ENCODE measurements at regions not wholly inside any gene's neighbourhood (a gene's known extent, or its start where the extent isn't known, plus 50 kb on each side); places are given as distances from the start of the nearest gene placed in this dataset.

DNA sequence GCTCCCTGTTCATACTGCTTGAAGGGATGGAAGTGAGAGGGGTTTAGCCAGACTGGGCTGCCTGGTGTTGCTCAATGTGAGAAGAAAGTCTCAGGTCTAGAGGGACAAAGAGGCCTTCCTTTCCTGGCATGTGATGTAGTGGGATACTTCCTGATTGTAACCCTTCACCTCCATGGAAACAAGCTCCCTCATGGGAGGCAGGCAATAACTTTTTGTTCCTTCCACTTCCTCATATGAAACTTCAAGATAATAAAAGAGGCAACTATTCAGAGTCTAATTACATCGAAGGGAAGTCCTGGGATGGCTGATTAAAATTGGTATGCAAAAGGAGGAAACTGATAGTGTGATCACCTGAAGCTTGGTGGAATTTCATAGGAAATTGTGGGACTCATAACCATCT, 84.1 kb upstream of the ETV1 start:
- Histone ChIP-seq H3K4me2 (ENCODE audit: low read length) (no peak overlapping the region), H3K27me3 (ENCODE audit: insufficient read depth, low read depth, low read length) (no peaks in the 10 kb centered on the region), H3K9me3 (ENCODE audit: low read length) (no peaks in the 10 kb centered on the region), H3K4me3 (ENCODE audit: low read length) (no peak overlapping the region), H2AFZ (ENCODE audit: low read depth, low read length) (no peak overlapping the region), H3K27ac (ENCODE audit: low read length) (no peak overlapping the region), H3K9me2 (ENCODE audit: insufficient read depth, low read length) (no peaks in the 10 kb centered on the region), H3K79me2 (replicated peaks; ENCODE audit: insufficient read depth, low read length) (no peaks in the 10 kb centered on the region), H3K36me3 (ENCODE audit: insufficient read depth, low read length) (no peaks in the 10 kb centered on the region), H4K20me1 (ENCODE audit: insufficient read depth) (no peaks in the 10 kb centered on the region), H3F3A (ENCODE audit: insufficient read depth, low read length, poor library complexity, severe bottlenecking) (no peaks in the 10 kb centered on the region), H3K9ac (ENCODE audit: low read length) (no peak overlapping the region)
- TF ChIP-seq CTCF (IDR thresholded peaks at IDR 0.05; ENCODE audit: poor library complexity, severe bottlenecking) (no peak), MXI1 (conservative IDR thresholded peaks at IDR 0.05; ENCODE audit: poor library complexity, severe bottlenecking) (no peak), EP300 (conservative IDR thresholded peaks at IDR 0.05; ENCODE audit: poor library complexity, severe bottlenecking) (no peak), SMC3 (conservative IDR thresholded peaks at IDR 0.05; ENCODE audit: poor library complexity) (no peak), REST (IDR thresholded peaks at IDR 0.05; ENCODE audit: borderline replicate concordance) (no peak), POLR2AphosphoS5 (IDR thresholded peaks at IDR 0.05) (no peak), RAD21 (conservative IDR thresholded peaks at IDR 0.05) (no peak), TAF1 (IDR thresholded peaks at IDR 0.05; ENCODE audit: low read depth) (no peak), EZH2 (IDR thresholded peaks at IDR 0.05; ENCODE audit: borderline replicate concordance, insufficient read depth, low read length, poor library complexity, severe bottlenecking) (no peak)

DNA sequence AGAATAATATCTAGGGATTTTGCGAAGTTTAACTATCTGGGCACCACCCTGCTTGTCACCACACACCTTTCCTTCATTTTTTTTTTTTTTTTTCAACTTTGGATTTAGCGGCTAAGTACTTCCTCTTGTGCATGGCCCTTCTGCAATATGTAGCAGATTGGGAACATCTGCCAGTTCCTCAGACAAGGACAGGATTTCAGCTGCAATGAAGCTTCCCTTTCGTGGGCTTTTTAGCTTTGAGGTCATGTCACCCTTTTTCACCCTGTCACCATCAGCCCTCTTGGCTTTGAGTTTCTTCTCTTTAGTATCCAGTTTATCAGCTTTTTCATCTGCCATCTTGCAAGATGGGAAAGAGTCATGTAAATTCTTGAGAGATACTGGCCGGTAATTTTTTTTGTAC, 81.6 kb upstream of the ETV1 start:
- H3K4me3 ChIP-seq (ENCODE audit: low read length), result no peak overlapping the region

More for the DNA sequence above, 81.6 kb upstream of the ETV1 start:
- Histone ChIP-seq H3K9me2 (ENCODE audit: insufficient read depth, low read length) (no peaks in the 10 kb centered on the region), H3F3A (ENCODE audit: insufficient read depth, low read length, poor library complexity, severe bottlenecking) (no peaks in the 10 kb centered on the region), H2AFZ (ENCODE audit: low read depth, low read length) (no peak overlapping the region), H3K36me3 (ENCODE audit: insufficient read depth, low read length) (no peaks in the 10 kb centered on the region), H4K20me1 (ENCODE audit: insufficient read depth) (no peaks in the 10 kb centered on the region), H3K79me2 (replicated peaks; ENCODE audit: insufficient read depth, low read length) (no peaks in the 10 kb centered on the region), H3K9ac (ENCODE audit: low read length) (no peak overlapping the region), H3K27me3 (ENCODE audit: insufficient read depth, low read depth, low read length) (no peaks in the 10 kb centered on the region), H3K9me3 (ENCODE audit: low read length) (no peaks in the 10 kb centered on the region), H3K27ac (ENCODE audit: low read length) (no peak overlapping the region), H3K4me2 (ENCODE audit: low read length) (no peak overlapping the region)
- TF ChIP-seq CTCF (IDR thresholded peaks at IDR 0.05; ENCODE audit: poor library complexity, severe bottlenecking) (no peak), POLR2AphosphoS5 (IDR thresholded peaks at IDR 0.05) (no peak), EZH2 (IDR thresholded peaks at IDR 0.05; ENCODE audit: borderline replicate concordance, insufficient read depth, low read length, poor library complexity, severe bottlenecking) (no peak), MXI1 (conservative IDR thresholded peaks at IDR 0.05; ENCODE audit: poor library complexity, severe bottlenecking) (no peak), SMC3 (conservative IDR thresholded peaks at IDR 0.05; ENCODE audit: poor library complexity) (no peak)

Data from neural cell (in vitro differentiated cells).